GM12874 (cell line): ENCODE measurements at regions not wholly inside any gene's neighbourhood (a gene's known extent, or its start where the extent isn't known, plus 50 kb on each side); places are given as distances from the start of the nearest gene placed in this dataset.

Experiments used
- TF ChIP-seq, protein P1 (sequence below): IDR thresholded peaks from 2 replicates; pipeline ENCODE4 v1.5.1; 2011; ENCODE audit warnings: low read depth, mild to moderate bottlenecking, control low read depth, low read length, moderate library complexity; ENCODE audit not compliant: insufficient read depth

GRCh38 chr13:38283346-38283745 lies 66.3 kb upstream of the UFM1 start:
- TF ChIP-seq, protein P1, sequence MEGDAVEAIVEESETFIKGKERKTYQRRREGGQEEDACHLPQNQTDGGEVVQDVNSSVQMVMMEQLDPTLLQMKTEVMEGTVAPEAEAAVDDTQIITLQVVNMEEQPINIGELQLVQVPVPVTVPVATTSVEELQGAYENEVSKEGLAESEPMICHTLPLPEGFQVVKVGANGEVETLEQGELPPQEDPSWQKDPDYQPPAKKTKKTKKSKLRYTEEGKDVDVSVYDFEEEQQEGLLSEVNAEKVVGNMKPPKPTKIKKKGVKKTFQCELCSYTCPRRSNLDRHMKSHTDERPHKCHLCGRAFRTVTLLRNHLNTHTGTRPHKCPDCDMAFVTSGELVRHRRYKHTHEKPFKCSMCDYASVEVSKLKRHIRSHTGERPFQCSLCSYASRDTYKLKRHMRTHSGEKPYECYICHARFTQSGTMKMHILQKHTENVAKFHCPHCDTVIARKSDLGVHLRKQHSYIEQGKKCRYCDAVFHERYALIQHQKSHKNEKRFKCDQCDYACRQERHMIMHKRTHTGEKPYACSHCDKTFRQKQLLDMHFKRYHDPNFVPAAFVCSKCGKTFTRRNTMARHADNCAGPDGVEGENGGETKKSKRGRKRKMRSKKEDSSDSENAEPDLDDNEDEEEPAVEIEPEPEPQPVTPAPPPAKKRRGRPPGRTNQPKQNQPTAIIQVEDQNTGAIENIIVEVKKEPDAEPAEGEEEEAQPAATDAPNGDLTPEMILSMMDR = no peak

DNA sequence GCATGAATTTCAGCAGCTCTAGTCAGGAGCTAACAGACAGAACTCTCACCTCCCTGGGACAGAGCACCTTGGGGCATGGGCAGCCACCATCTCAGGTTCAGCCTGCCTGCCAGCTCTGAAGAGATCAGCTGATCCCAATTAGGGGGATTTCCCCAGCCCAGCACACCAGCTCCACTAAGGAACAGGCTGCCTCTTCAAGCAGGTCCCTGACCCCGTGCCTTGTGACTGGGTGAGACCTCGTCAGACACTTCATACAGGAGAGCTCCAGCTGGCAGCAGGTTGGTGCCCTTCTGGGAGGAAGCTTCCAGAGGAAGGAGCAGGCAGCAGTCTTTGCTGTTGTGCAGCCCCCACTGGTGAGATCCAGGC lies 84.5 kb upstream of the UFM1 start:
- TF ChIP-seq, protein P1 = no peak

DNA sequence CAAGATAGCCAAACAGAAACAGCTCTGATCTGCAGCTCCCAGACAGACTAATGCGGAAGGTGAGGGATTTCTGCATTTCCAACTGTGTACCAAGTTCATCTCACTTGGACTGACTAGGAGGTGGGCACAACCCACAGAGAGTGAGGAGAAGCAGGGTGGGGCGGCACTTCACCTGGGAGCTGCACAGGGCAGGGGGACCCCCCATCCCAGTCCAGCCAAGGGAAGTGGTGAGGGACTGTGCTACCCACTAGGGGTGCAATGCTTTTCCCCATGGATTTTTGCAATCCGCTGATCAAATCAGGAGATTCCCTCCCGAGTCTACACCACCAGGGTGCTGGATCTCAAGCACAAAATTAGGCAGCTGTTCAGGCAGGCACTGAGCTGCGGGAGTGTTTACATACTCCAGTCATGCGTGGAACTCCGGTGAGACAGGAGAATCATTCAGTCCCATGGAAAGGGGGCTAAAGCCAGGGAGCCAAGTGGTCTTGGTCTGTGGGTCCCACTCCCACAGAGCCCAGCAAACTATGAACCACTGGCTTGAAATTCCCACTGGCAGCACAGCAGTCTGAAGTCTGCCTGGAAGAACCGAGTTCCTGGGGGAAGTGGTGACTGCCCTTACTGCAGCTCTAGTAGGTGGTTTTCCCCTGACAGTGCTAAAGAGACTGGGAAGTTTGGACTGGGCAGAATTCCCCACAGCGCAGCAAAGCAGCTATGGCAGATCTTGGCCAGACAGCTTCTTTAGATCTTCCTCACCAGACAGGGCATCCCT lies 85.1 kb upstream of the UFM1 start:
- TF ChIP-seq, protein P1 = no peak

DNA sequence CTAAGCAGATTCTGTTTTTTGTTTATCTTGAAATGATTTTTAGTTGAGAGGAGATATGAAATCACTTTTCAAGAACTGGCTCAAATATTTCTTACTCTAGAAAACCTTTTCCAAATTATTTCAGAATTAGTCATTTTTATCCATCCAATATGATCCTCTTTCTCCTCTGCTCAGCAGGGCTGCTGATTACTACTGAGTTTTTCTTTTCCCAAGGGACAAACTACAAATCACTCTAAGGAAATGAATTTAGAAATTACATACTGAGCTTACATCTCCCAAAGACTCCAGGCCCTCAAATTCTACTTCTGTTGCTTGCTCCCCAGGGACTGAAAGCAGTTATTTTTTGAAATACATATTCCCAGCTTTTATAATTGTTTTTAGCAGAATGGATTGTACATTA lies 87.4 kb upstream of the UFM1 start:
- TF ChIP-seq, protein P1 = no peak

DNA sequence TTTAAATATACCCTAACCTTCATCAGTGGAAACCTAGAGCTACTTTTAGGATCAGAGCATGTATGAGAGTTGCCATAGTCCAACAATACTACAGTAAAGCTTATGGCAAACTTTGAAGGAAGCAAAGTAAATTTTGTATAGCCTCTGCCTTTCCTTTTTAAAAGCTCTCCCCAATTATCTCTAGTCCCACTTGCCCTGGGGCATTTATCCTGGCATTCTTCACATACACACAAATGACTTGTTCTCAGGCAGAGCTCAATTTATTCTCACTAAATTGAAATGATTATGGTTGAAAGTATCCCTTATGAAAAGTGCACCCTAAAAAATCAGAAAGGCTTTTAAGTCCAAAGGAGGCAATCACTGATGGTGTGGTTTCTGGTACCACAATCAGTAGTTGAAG lies 94.1 kb upstream of the UFM1 start:
- TF ChIP-seq, protein P1 = no peak

- TF ChIP-seq, protein P1 = no peak
Observed at GRCh38 chr13:38239874-38240273, 109.8 kb upstream of the UFM1 start.

- TF ChIP-seq, protein P1 = no peak
Observed at GRCh38 chr13:38228322-38228721, 121.3 kb upstream of the UFM1 start.
